SK-N-SH (cell line): ENCODE measurements at regions not wholly inside any gene's neighbourhood (a gene's known extent, or its start where the extent isn't known, plus 50 kb on each side); places are given as distances from the start of the nearest gene placed in this dataset.

Experiments
- CHD2 ChIP-seq: fragments of 150-350 bp; IDR thresholded peaks from 2 replicates; pipeline ENCODE4 v1.6.1; 2018; ENCODE audit warnings: low read length; ENCODE audit not compliant: partially characterized antibody
- CTCF ChIP-seq: fragments of 200-600 bp; sonication (generic); IDR thresholded peaks from 2 replicates; pipeline ENCODE4 v1.6.1; 2017; ENCODE audit warnings: antibody characterized with exemption, mild to moderate bottlenecking, moderate library complexity
- MAX ChIP-seq: IDR thresholded peaks from 2 replicates; pipeline ENCODE4 v1.4.0; 2012; ENCODE audit warnings: low read depth
- POLR2AphosphoS5 ChIP-seq: IDR thresholded peaks from 2 replicates; pipeline ENCODE4 v1.6.1; 2012; ENCODE audit warnings: low read depth, low read length
- RAD21 ChIP-seq: IDR thresholded peaks from 2 replicates; pipeline ENCODE4 v1.6.1; 2012; ENCODE audit warnings: mild to moderate bottlenecking, low read length
- TAF1 ChIP-seq: IDR thresholded peaks from 2 replicates; pipeline ENCODE4 v1.6.1; 2012; ENCODE audit warnings: low read depth, mild to moderate bottlenecking, low read length, moderate library complexity, borderline replicate concordance
- ZBTB33 ChIP-seq: IDR thresholded peaks from 2 replicates; pipeline ENCODE4 v1.4.0; 2012; ENCODE audit warnings: low read depth, borderline replicate concordance

GRCh38 chr4:60455380-60455779, 744.7 kb upstream of the ADGRL3 start:
- TF ChIP-seq POLR2AphosphoS5 (no peak), CTCF (no peak), MAX (no peak), RAD21 (no peak), CHD2 (no peak), ZBTB33 (no peak), TAF1 (no peak)
